HL-60 (cell line): ENCODE measurements at regions not wholly inside any gene's neighbourhood (a gene's known extent, or its start where the extent isn't known, plus 50 kb on each side); places are given as distances from the start of the nearest gene placed in this dataset.

ENCODE experiments used
- DNase-seq, 2 experiments: peaks; one replicate each; pipeline ENCODE4 v3.0.0-alpha.2; 2010 to 2020; ENCODE audit warnings: low read depth in 1 of 2, low spot score in 1 of 2
- H3K27ac ChIP-seq: fragments of 250-450 bp; sonication (Bioruptor Pico); replicated peaks from 2 replicates; pipeline ENCODE4 v1.5.1; 2020; ENCODE audit warnings: mild to moderate bottlenecking, moderate library complexity
- H3K27me3 ChIP-seq: fragments of 250-450 bp; sonication (Bioruptor Pico); 2 replicates; pipeline ENCODE4 v1.5.1; 2021; ENCODE audit warnings: mild to moderate bottlenecking, moderate library complexity; ENCODE audit not compliant: insufficient read depth, poor library complexity, severe bottlenecking
- H3K4me3 ChIP-seq: replicated peaks from 2 replicates; pipeline ENCODE4 v1.5.1; 2011; ENCODE audit warnings: mild to moderate bottlenecking, control low read depth, low read length; ENCODE audit not compliant: insufficient read depth
- CTCF ChIP-seq: IDR thresholded peaks from one replicate; pipeline ENCODE4 v1.5.1; 2011; ENCODE audit warnings: low read length, control low read depth, inconsistent platforms; ENCODE audit not compliant: insufficient read depth
- GABPA ChIP-seq: IDR thresholded peaks from 2 replicates; pipeline ENCODE4 v1.6.1; 2012; ENCODE audit warnings: low read depth
- POLR2AphosphoS5 ChIP-seq: IDR thresholded peaks from 2 replicates; pipeline ENCODE4 v1.6.1; 2012; ENCODE audit warnings: low read depth
- REST ChIP-seq: IDR thresholded peaks from 2 replicates; pipeline ENCODE4 v1.6.1; 2012; ENCODE audit warnings: low read depth; ENCODE audit not compliant: insufficient replicate concordance
- SPI1 ChIP-seq: IDR thresholded peaks from 2 replicates; pipeline ENCODE4 v1.6.1; 2012; ENCODE audit warnings: low read depth, mild to moderate bottlenecking, borderline replicate concordance

- H3K27ac ChIP-seq, result no peak overlapping the region
- no peaks in the 10 kb centered on the region for H3K27me3 ChIP-seq
- no peak overlapping the region for H3K4me3 ChIP-seq
- no peak for DNase-seq
- no peak for TF ChIP-seq CTCF
- TF ChIP-seq REST, result no peak
- TF ChIP-seq SPI1, result no peak
- TF ChIP-seq POLR2AphosphoS5, result no peak
- TF ChIP-seq GABPA, result no peak
Observed at GRCh38 chr2:224165901-224166319, 126.8 kb upstream of the SERPINE2 start.

GRCh38 chr2:224163566-224164307 is 124.7 kb upstream of the SERPINE2 start:
- TF ChIP-seq GABPA (no peak), SPI1 (no peak), POLR2AphosphoS5 (no peak), CTCF (no peak), REST (no peak)
- Histone ChIP-seq H3K4me3 (no peak overlapping the region), H3K27ac (no peak overlapping the region), H3K27me3 (no peaks in the 10 kb centered on the region)
- DNase-seq, result no peak

GRCh38 chr2:224162122-224162521 is 123.0 kb upstream of the SERPINE2 start:
- Histone ChIP-seq H3K27ac (no peak overlapping the region), H3K4me3 (no peak overlapping the region), H3K27me3 (no peaks in the 10 kb centered on the region)
- TF ChIP-seq SPI1 (no peak), CTCF (no peak), REST (no peak), GABPA (no peak), POLR2AphosphoS5 (no peak)
- DNase-seq, result no peak
